KMS-11 (cell line): ENCODE measurements at regions not wholly inside any gene's neighbourhood (a gene's known extent, or its start where the extent isn't known, plus 50 kb on each side); places are given as distances from the start of the nearest gene placed in this dataset.
A peak's percentile ranks its signal among the peaks of the same experiment; 100 is the strongest.

ENCODE experiments used
- H2AFZ ChIP-seq: fragments of 200-600 bp; sonication (generic); 2 replicates; pipeline ENCODE4 v1.6.1; 2016; ENCODE audit warnings: antibody characterized with exemption, mixed run types, low read depth
- H3K27ac ChIP-seq: fragments of 200-600 bp; sonication (generic); 2 replicates; pipeline ENCODE4 v1.6.1; 2016; ENCODE audit warnings: mild to moderate bottlenecking, mixed run types
- H3K27me3 ChIP-seq: fragments of 200-600 bp; sonication (generic); 2 replicates; pipeline ENCODE4 v1.6.1; 2017; ENCODE audit warnings: mild to moderate bottlenecking, low read depth, mixed run types, moderate library complexity; ENCODE audit not compliant: insufficient read depth
- H3K36me3 ChIP-seq: fragments of 200-600 bp; sonication (generic); 2 replicates; pipeline ENCODE4 v1.6.1; 2017; ENCODE audit warnings: mild to moderate bottlenecking, mixed run types; ENCODE audit not compliant: insufficient read depth
- H3K4me1 ChIP-seq: fragments of 200-600 bp; sonication (generic); 2 replicates; pipeline ENCODE4 v1.6.1; 2016; ENCODE audit warnings: mild to moderate bottlenecking, low read depth, mixed run types; ENCODE audit not compliant: poor library complexity, severe bottlenecking
- H3K4me2 ChIP-seq: fragments of 200-600 bp; sonication (generic); 2 replicates; pipeline ENCODE4 v1.7.0; 2016; ENCODE audit warnings: mild to moderate bottlenecking, mixed run types
- H3K4me3 ChIP-seq: fragments of 200-600 bp; sonication (generic); IDR thresholded peaks from 2 replicates; pipeline ENCODE4 v1.6.1; 2017; ENCODE audit warnings: low read depth, low read length, mixed read lengths; ENCODE audit not compliant: insufficient read depth
- H3K79me2 ChIP-seq: fragments of 200-600 bp; sonication (generic); 2 replicates; pipeline ENCODE4 v1.6.1; 2016; ENCODE audit warnings: low read depth, mixed run types; ENCODE audit not compliant: insufficient read depth
- H3K9ac ChIP-seq: fragments of 200-600 bp; sonication (generic); 2 replicates; pipeline ENCODE4 v1.6.1; 2016; ENCODE audit warnings: mild to moderate bottlenecking, mixed run types
- H4K20me1 ChIP-seq: fragments of 200-600 bp; sonication (generic); 2 replicates; pipeline ENCODE4 v1.6.1; 2016; ENCODE audit warnings: mild to moderate bottlenecking, mixed run types; ENCODE audit not compliant: insufficient read depth
- CTCF ChIP-seq: fragments of 200-600 bp; sonication (generic); conservative IDR thresholded peaks from 2 replicates; pipeline ENCODE4 v1.6.1; 2017; ENCODE audit warnings: low read depth, mild to moderate bottlenecking, antibody characterized with exemption, low read length, moderate library complexity, mixed read lengths

- Histone ChIP-seq H3K27me3 (no peaks in the 10 kb centered on the region), H3K4me3 (no peak overlapping the region), H3K9ac (no peak overlapping the region), H3K4me1 (peaks cover 17% of the 10 kb centered on the region), H3K27ac (no peak overlapping the region), H3K4me2 (no peak overlapping the region), H2AFZ (no peak overlapping the region), H3K36me3 (no peaks in the 10 kb centered on the region), H4K20me1 (no peaks in the 10 kb centered on the region), H3K79me2 (no peaks in the 10 kb centered on the region)
- no peak for TF ChIP-seq CTCF
These were observed 313.0 kb downstream of the CDH2 start for GRCh38 chr18:27863780-27864430.

- H3K4me1 ChIP-seq = peaks cover 17% of the 10 kb centered on the region
- H2AFZ ChIP-seq = no peak overlapping the region
- no peaks in the 10 kb centered on the region for H3K27me3 ChIP-seq
- H3K9ac ChIP-seq = no peak overlapping the region
- H3K4me2 ChIP-seq = no peak overlapping the region
- no peaks in the 10 kb centered on the region for H3K79me2 ChIP-seq
- no peaks in the 10 kb centered on the region for H3K36me3 ChIP-seq
- no peak for TF ChIP-seq CTCF
- no peaks in the 10 kb centered on the region for H4K20me1 ChIP-seq
- no peak overlapping the region for H3K27ac ChIP-seq
- no peak overlapping the region for H3K4me3 ChIP-seq
These were observed 314.8 kb downstream of the CDH2 start for GRCh38 chr18:27862041-27862682.

GRCh38 chr18:27861539-27861938, 315.4 kb downstream of the CDH2 start:
- Histone ChIP-seq H2AFZ (no peak overlapping the region), H3K27ac (no peak overlapping the region), H4K20me1 (no peaks in the 10 kb centered on the region), H3K4me3 (no peak overlapping the region), H3K27me3 (no peaks in the 10 kb centered on the region), H3K79me2 (no peaks in the 10 kb centered on the region), H3K36me3 (no peaks in the 10 kb centered on the region), H3K4me1 (peaks cover 17% of the 10 kb centered on the region), H3K9ac (no peak overlapping the region), H3K4me2 (no peak overlapping the region)
- TF ChIP-seq CTCF = no peak

GRCh38 chr18:27860701-27861107, 316.2 kb downstream of the CDH2 start:
- H3K27ac ChIP-seq = no peak overlapping the region
- peak overlapping the region; percentile 32; the same call in 1 of the 2 replicates for H2AFZ ChIP-seq
- H3K9ac ChIP-seq = no peak overlapping the region
- H3K79me2 ChIP-seq = no peaks in the 10 kb centered on the region
- TF ChIP-seq CTCF = no peak
- no peaks in the 10 kb centered on the region for H3K36me3 ChIP-seq
- H3K4me2 ChIP-seq = peak overlapping the region; percentile 36; the same call in 1 of the 2 replicates
- no peaks in the 10 kb centered on the region for H4K20me1 ChIP-seq
- H3K4me1 ChIP-seq = peaks cover 17% of the 10 kb centered on the region
- H3K27me3 ChIP-seq = no peaks in the 10 kb centered on the region
- H3K4me3 ChIP-seq = no peak overlapping the region
